ENCODE measurements at regions not wholly inside any gene's neighbourhood (a gene's known extent, or its start where the extent isn't known, plus 50 kb on each side); places are given as distances from the start of the nearest gene placed in this dataset.

GRCh38 chr1:221937155-221937953 lies 195.5 kb upstream of the DUSP10 start:
- Histone ChIP-seq H3T11ph (ENCODE audit: low read length) (no peak overlapping the region), H2BK5ac (ENCODE audit: insufficient read length, low read length) (no peak overlapping the region), H3K56ac (ENCODE audit: insufficient read length, low read depth, low read length) (no peak overlapping the region), H3K9ac (ENCODE audit: extremely low read depth, insufficient read length, low read length) (no peak overlapping the region), H3K23me2 (ENCODE audit: insufficient read length, low read depth, low read length, poor library complexity, severe bottlenecking) (no peaks in the 10 kb centered on the region), H2BK20ac (ENCODE audit: low read depth, low read length, poor library complexity, severe bottlenecking) (no peak overlapping the region), H2BK120ac (ENCODE audit: low read depth, low read length, poor library complexity, severe bottlenecking) (no peak overlapping the region), H3K4me2 (ENCODE audit: insufficient read depth, insufficient read length, low read length) (no peak overlapping the region), H2BK15ac (ENCODE audit: low read depth, low read length) (no peak overlapping the region), H3K79me2 (ENCODE audit: insufficient read depth, low read length) (no peaks in the 10 kb centered on the region), H3K23ac (ENCODE audit: insufficient read length, low read depth, low read length) (no peak overlapping the region), H3K18ac (ENCODE audit: insufficient read length, low read depth, low read length) (no peak overlapping the region), H3K4me1 (ENCODE audit: insufficient read depth, low read length) (no peaks in the 10 kb centered on the region), H4K20me1 (ENCODE audit: control insufficient read depth, insufficient read depth, insufficient read length) (no peaks in the 10 kb centered on the region), H3K27me3 (ENCODE audit: insufficient read depth, low read length) (no peaks in the 10 kb centered on the region), H2AFZ (ENCODE audit: low read length) (no peak overlapping the region), H4K91ac (ENCODE audit: insufficient read length, low read depth, low read length) (no peak overlapping the region), H4K8ac (replicated peaks; ENCODE audit: insufficient read length, low read depth, low read length) (no peak overlapping the region), H3K79me1 (ENCODE audit: insufficient read depth, low read depth, low read length, poor library complexity, severe bottlenecking) (no peaks in the 10 kb centered on the region), H2AK5ac (ENCODE audit: insufficient read length, low read length) (no peak overlapping the region), H3K9me3 (ENCODE audit: control insufficient read depth, low read depth, low read length) (no peaks in the 10 kb centered on the region), H4K5ac (ENCODE audit: insufficient read length, low read depth, low read length) (no peak overlapping the region), H3K14ac (ENCODE audit: insufficient read depth, low read length) (no peak overlapping the region), H3K27ac (ENCODE audit: insufficient read length, low read depth, low read length) (no peak overlapping the region), H2BK12ac (ENCODE audit: insufficient read length, low read depth, low read length) (no peak overlapping the region), H3K4ac (ENCODE audit: low read depth, low read length) (no peak overlapping the region)
- Mint-ChIP-seq H3K4me1 (no peaks in the 10 kb centered on the region; a peak in 1 of 4 replicates), H3K36me3 (ENCODE audit: insufficient read depth in 1 of 3, low read depth in 3 of 3) (no peaks in the 10 kb centered on the region; a peak in 1 of 7 replicates), H3K27me3 (ENCODE audit: low read depth) (no peaks in the 10 kb centered on the region), H3K27ac (no peak overlapping the region), H3K9me3 (no peaks in the 10 kb centered on the region; a peak in 1 of 5 replicates), H3K4me3 (no peak overlapping the region)
- WGBS (ENCODE audit: extremely low coverage, insufficient read length, low lambda C conversion rate): no CpG with 5 or more reads among the region's 9 CpGs
- TF ChIP-seq CTCF (conservative IDR thresholded peaks at IDR 0.05): no peak
- DNase-seq: no peak
